Nephron (organoid): ENCODE measurements at regions not wholly inside any gene's neighbourhood (a gene's known extent, or its start where the extent isn't known, plus 50 kb on each side); places are given as distances from the start of the nearest gene placed in this dataset.
A peak's percentile ranks its signal among the peaks of the same experiment; 100 is the strongest.

Experiments used
- H3K27ac Mint-ChIP-seq, 3 experiments: 2 replicates each; pipeline ENCODE4 v1.8.0; 2020; ENCODE audit warnings: mixed read lengths in 3 of 3, mild to moderate bottlenecking in 2 of 3, moderate library complexity in 1 of 3
- H3K27me3 Mint-ChIP-seq: 2 replicates; pipeline ENCODE4 v1.8.0; 2021; ENCODE audit warnings: low read depth, mild to moderate bottlenecking, moderate library complexity, mixed read lengths
- H3K36me3 Mint-ChIP-seq: 2 replicates; pipeline ENCODE4 v1.8.0; 2020; ENCODE audit warnings: low read depth, mixed read lengths
- H3K4me1 Mint-ChIP-seq: 2 replicates; pipeline ENCODE4 v1.8.0; 2020; ENCODE audit warnings: mixed read lengths
- H3K4me3 Mint-ChIP-seq, 3 experiments: 2 replicates each; pipeline ENCODE4 v1.8.0; 2020; ENCODE audit warnings: mild to moderate bottlenecking in 3 of 3, mixed read lengths in 3 of 3, moderate library complexity in 2 of 3
- H3K9me3 Mint-ChIP-seq: 2 replicates; pipeline ENCODE4 v1.8.0; 2020; ENCODE audit warnings: mixed read lengths
- CTCF ChIP-seq, 3 experiments: fragments of 200-600 bp; sonication (generic); IDR thresholded peaks; one replicate each; pipeline ENCODE4 v1.5.0; 2021; ENCODE audit warnings: antibody characterized with exemption in 3 of 3; ENCODE audit not compliant: unreplicated experiment in 3 of 3

- H3K27me3 Mint-ChIP-seq = peaks cover 2% of the 10 kb centered on the region
- no peaks in the 10 kb centered on the region for H3K36me3 Mint-ChIP-seq
- no peak overlapping the region for H3K27ac Mint-ChIP-seq
- no peaks in the 10 kb centered on the region for H3K4me1 Mint-ChIP-seq
- no peaks in the 10 kb centered on the region for H3K9me3 Mint-ChIP-seq
- no peak for TF ChIP-seq CTCF (IDR thresholded peaks at IDR 0.05; ENCODE audit: unreplicated experiment in 3 of 3)
- no peak overlapping the region for H3K4me3 Mint-ChIP-seq
Measured at GRCh38 chr5:173443971-173444370, 115.8 kb upstream of the STC2 start.

- no peak overlapping the region for H3K27ac Mint-ChIP-seq
- peaks cover 5% of the 10 kb centered on the region for H3K27me3 Mint-ChIP-seq
- H3K4me3 Mint-ChIP-seq = no peak overlapping the region
- no peaks in the 10 kb centered on the region for H3K36me3 Mint-ChIP-seq
- TF ChIP-seq CTCF (IDR thresholded peaks at IDR 0.05; ENCODE audit: unreplicated experiment in 3 of 3) = no peak
- no peaks in the 10 kb centered on the region for H3K4me1 Mint-ChIP-seq
- no peaks in the 10 kb centered on the region for H3K9me3 Mint-ChIP-seq
Measured at GRCh38 chr5:173441053-173441628, 112.9 kb upstream of the STC2 start.

GRCh38 chr5:173438951-173439350, 110.7 kb upstream of the STC2 start:
- no peak for TF ChIP-seq CTCF (IDR thresholded peaks at IDR 0.05; ENCODE audit: unreplicated experiment in 3 of 3)
- H3K27me3 Mint-ChIP-seq = peaks cover 5% of the 10 kb centered on the region
- H3K27ac Mint-ChIP-seq = no peak overlapping the region
- H3K9me3 Mint-ChIP-seq = no peaks in the 10 kb centered on the region
- H3K4me3 Mint-ChIP-seq = no peak overlapping the region
- H3K36me3 Mint-ChIP-seq = no peaks in the 10 kb centered on the region
- H3K4me1 Mint-ChIP-seq = peaks cover 9% of the 10 kb centered on the region

- Mint-ChIP-seq H3K27me3 (peaks cover 11% of the 10 kb centered on the region), H3K4me3 (no peak overlapping the region), H3K27ac (peak overlapping the region in 1 of 3 experiments; percentile 25), H3K36me3 (no peaks in the 10 kb centered on the region), H3K4me1 (peaks cover 9% of the 10 kb centered on the region), H3K9me3 (no peaks in the 10 kb centered on the region)
- TF ChIP-seq CTCF (IDR thresholded peaks at IDR 0.05; ENCODE audit: unreplicated experiment in 3 of 3) = no peak
Measured at GRCh38 chr5:173435447-173435846, 107.2 kb upstream of the STC2 start.

GRCh38 chr5:173434270-173434669, 106.1 kb upstream of the STC2 start:
- Mint-ChIP-seq H3K4me3 (no peak overlapping the region), H3K27ac (no peak overlapping the region), H3K27me3 (peaks cover 11% of the 10 kb centered on the region), H3K36me3 (no peaks in the 10 kb centered on the region), H3K9me3 (no peaks in the 10 kb centered on the region), H3K4me1 (peaks cover 9% of the 10 kb centered on the region)
- TF ChIP-seq CTCF (IDR thresholded peaks at IDR 0.05; ENCODE audit: unreplicated experiment in 3 of 3) = no peak

GRCh38 chr5:173430394-173430793, 102.2 kb upstream of the STC2 start:
- H3K27me3 Mint-ChIP-seq = peaks cover 6% of the 10 kb centered on the region
- H3K27ac Mint-ChIP-seq = no peak overlapping the region
- no peaks in the 10 kb centered on the region for H3K9me3 Mint-ChIP-seq

More at GRCh38 chr5:173430394-173430793, 102.2 kb upstream of the STC2 start:
- Mint-ChIP-seq H3K36me3 (no peaks in the 10 kb centered on the region), H3K4me3 (no peak overlapping the region), H3K4me1 (peaks cover 3% of the 10 kb centered on the region)
- no peak for TF ChIP-seq CTCF (IDR thresholded peaks at IDR 0.05; ENCODE audit: unreplicated experiment in 3 of 3)
